Astrocyte of the spinal cord (primary cell): ENCODE measurements at regions not wholly inside any gene's neighbourhood (a gene's known extent, or its start where the extent isn't known, plus 50 kb on each side); places are given as distances from the start of the nearest gene placed in this dataset.
"Not testable (repeated sequence)": the region's sequence is repeated elsewhere in the genome, so short reads cannot be mapped to it uniquely, and the experiment has no call there.

Experiments
- DNase-seq: peaks from one replicate; pipeline ENCODE4 v3.0.0; 2011; ENCODE audit warnings: low read depth, low spot score
- H3K4me3 ChIP-seq: 2 replicates; pipeline ENCODE4 v1.5.1; 2011; ENCODE audit warnings: low read depth, mild to moderate bottlenecking, low read length, moderate library complexity
- CTCF ChIP-seq: IDR thresholded peaks from 2 replicates; pipeline ENCODE4 v1.5.1; 2012; ENCODE audit warnings: low read depth, mild to moderate bottlenecking, low read length, inconsistent platforms
- in situ Hi-C: cut with HindIII; loops from 2 replicates; pipeline ENCODE4 v1.10.0; 2017; ENCODE audit warnings: low sequenced_read_pairs

DNA sequence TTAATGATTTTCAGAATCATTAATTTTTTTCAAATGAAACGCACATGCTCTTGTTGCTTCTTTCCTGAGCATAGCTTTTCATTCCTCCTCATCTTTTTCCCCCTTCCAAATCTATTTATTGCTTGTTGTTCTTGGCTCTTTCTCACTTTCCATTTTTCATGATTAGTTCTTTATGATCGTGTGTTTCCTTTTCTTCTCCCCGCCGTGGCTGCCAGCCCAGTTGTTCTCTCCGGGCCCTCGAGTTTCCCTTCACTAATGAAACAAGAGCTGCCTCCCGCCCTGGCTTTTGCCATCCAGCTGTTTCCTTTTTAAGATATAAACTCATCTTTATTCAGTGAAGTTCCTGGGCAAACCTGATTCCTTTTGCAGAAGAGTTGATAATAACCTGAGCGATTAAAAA, 170.2 kb upstream of the NR2F2 start:
- in situ Hi-C loops, result no loop called here
- no peak for TF ChIP-seq CTCF
- peak; percentile 69 for DNase-seq
- no peak overlapping the region for H3K4me3 ChIP-seq

DNA sequence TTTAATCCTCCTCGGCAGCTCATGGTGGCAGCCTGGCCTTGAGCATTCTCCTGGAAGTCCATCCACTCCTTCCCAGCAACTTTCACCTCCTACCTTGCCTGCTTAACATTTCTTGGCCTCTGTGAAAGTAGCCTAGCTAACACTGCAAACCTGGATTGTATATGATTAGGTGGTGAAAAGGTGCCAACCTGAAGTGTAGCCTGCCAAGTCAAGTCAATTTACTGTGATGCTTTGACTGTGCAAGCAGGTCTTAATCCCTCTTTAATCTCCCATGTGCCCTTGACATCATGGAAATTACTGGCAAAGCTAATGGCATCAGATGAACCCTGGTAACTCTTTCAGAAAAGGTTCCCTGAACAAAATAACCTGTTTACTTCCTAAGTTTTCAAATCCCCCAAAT, 169.7 kb upstream of the NR2F2 start:
- in situ Hi-C loops, result no loop called here
- no peak for TF ChIP-seq CTCF
- DNase-seq, result no peak
- no peak overlapping the region for H3K4me3 ChIP-seq

DNA sequence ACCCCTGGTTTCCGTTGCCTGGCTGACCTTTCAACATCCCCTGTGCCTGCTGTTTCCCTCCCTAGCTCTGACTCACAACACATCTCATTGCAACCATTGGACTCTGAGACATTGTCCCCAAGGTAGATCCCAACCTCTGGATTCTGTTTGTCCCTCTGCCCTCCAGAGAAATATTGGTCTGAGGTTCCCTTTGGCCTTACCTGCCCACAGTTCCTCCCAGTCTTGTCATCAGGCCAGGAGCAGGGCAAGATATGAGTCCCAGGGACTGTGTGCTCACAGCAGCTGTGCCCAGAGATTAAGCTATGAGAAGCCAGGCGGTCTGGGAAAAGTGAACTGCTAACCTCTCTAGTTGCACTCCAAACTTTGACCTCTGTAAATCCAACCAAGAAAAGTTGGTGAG, 168.2 kb upstream of the NR2F2 start:
- in situ Hi-C loops, result no loop called here
- no peak for TF ChIP-seq CTCF
- no peak for DNase-seq
- H3K4me3 ChIP-seq, result no peak overlapping the region

- TF ChIP-seq CTCF, result no peak
- DNase-seq, result no peak
- H3K4me3 ChIP-seq, result no peak overlapping the region
- in situ Hi-C loops, result no loop called here
These were observed 165.4 kb upstream of the NR2F2 start for GRCh38 chr15:96165081-96165480.

DNA sequence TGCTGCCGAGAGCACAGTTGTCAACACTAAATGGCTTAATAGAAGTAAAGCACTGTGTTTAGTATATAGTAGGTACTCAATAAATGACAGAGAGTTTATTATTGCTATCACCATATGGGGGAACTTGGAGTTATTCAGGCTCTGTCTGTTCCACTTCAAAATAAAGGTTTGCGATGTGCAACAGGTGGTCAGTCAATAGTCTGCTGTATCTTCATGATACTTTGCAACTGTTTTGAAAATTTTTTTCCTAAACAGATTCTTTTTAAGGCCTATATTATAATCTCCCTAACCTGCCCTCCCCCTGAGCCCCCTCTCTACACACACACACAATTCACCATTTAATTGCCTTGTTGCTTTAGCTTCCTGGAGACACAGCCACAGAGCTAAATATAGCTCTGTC, 164.7 kb upstream of the NR2F2 start:
- no peak for TF ChIP-seq CTCF
- in situ Hi-C loops, result no loop called here
- no peak for DNase-seq
- H3K4me3 ChIP-seq, result no peak overlapping the region

GRCh38 chr15:96166223-96167200, 164.0 kb upstream of the NR2F2 start:
- peak; percentile 22 for DNase-seq
- no peak for TF ChIP-seq CTCF
- H3K4me3 ChIP-seq, result no peak overlapping the region
- in situ Hi-C loops, result no loop called here

DNA sequence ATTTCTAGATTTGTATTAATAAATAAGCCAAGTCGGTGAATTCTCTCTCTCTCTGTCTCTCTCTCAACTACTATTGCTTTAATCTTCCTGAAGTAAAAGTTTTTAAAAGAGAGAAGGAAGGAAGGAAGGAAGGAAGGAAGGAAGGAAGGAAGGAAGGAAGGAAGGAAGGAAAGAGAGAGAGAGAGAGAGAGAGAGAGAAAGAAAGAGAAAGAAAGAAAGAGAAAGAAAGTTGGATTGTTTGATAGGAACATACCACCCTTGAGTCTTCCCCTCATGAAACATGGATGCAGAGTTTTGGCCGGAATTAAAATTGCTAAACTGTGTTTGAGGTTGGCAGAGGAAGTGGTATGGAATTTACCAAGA, 159.9 kb upstream of the NR2F2 start:
- DNase-seq, in situ Hi-C loops, H3K4me3 ChIP-seq: not testable (repeated sequence)
